IPS DF 19.7 (cell line): ENCODE measurements at regions not wholly inside any gene's neighbourhood (a gene's known extent, or its start where the extent isn't known, plus 50 kb on each side); places are given as distances from the start of the nearest gene placed in this dataset.

Experiments
- DNase-seq: peaks from one replicate; pipeline ENCODE4 v3.0.0-alpha.2; 2013; ENCODE audit warnings: low read depth, low spot score

DNA sequence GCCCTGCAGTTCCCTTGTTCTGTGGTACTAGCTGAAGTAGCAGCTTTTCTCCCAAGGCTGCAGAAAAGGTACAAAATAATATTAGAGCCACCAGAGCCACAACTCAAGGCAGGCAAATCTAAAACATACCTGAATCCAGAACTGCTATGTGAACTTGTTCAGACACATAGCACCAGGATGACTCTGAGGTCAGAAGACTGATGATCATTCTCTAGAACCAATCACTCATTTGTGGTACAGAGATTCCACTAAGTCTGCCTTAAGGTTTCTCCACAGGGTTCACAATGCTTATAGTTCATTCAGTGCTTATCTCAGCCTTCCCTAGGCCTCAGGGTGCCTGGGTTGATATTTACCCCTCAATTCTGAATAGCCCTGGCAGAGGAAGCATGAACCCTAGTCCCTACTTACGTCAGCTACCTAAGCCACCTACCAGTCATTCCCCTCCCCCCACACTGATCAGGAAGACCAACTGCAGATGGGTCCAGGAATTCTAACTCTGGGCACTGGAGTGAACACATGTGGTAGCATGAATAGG is 140.9 kb upstream of the MOCS1 start:
- no peak for DNase-seq

- DNase-seq, result no peak
Observed at GRCh38 chr6:40074306-40075055, 140.2 kb upstream of the MOCS1 start.

- no peak for DNase-seq
Observed at GRCh38 chr6:40066372-40066771, 132.1 kb upstream of the MOCS1 start.

DNA sequence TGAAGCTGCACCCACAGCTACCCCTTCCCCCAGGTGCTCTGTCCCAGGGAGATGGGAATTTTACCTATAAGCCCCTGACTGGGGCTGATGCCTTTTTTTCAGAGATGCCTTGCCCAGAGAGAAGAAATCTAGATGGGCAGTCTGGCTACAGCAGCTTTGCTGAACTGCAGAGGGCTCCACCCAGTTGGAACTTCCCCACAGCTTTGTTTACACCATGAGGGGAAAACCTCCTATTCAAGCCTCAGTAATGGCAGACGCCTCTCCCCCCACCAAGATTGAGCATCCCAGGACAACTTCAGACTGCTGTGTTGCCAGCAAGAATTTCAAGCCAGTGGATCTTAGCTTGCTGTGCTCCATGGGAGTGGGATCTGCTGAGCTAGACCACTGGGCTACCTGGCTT is 122.6 kb upstream of the MOCS1 start:
- no peak for DNase-seq

GRCh38 chr6:40054602-40055001 is 120.3 kb upstream of the MOCS1 start:
- DNase-seq, result no peak

GRCh38 chr6:40054186-40054585 is 119.9 kb upstream of the MOCS1 start:
- DNase-seq, result no peak

DNA sequence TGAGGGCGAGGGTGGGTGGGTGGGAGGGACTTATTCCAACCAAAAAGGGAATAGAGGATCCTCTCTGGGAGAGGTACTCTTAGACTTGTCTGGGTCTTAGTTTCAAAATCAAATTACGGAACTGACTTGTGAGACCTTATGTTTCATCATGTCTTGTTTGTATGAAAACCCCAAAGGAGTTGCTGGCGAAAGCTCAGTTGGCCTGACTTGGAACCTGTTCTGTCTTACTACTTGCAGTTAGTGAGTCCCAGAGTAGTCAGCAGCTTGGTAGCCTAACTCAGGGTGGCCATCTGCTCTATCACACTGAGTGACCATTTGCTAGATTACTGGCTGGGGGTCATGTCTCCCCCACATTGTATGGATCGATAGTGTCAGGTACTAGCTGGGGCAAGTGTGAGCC is 114.9 kb upstream of the MOCS1 start:
- no peak for DNase-seq

DNA sequence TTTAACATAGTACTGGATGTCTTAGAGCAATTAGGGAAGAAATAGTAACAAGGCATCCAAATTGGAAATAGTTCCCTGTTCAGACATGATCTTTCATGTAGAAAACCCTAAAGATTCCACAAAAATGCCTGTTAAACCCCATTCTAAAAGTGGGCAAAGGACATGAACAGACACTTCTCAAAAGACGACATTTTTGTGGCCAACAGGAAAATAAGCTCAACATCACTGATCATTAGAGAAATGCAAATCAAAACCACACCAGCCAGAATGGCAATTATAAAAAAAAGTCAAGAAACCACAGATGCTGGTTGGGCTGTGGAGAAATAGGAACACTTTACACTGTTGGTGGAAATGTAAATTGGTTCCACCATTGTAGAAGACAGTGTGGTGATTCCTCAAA is 109.9 kb upstream of the MOCS1 start:
- no peak for DNase-seq

DNA sequence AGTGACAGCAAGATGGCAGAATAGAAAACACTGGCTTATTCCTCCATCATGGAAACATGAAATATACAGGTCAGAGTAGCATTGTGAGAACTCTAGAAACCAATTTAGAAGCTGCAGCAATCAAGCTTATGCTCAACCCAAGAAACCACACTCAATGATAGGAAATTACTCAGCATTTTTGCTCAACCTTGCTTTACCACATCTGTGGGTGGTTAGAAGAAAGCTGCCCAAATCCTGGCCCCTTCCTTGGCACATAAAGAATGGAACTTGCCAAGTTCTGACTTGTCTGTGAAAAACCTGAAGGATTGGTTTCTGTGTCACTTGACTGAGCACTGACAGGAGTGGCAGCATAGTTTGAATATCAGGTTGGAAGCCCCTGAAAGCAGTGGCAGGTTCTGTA is 108.0 kb upstream of the MOCS1 start:
- no peak for DNase-seq

DNA sequence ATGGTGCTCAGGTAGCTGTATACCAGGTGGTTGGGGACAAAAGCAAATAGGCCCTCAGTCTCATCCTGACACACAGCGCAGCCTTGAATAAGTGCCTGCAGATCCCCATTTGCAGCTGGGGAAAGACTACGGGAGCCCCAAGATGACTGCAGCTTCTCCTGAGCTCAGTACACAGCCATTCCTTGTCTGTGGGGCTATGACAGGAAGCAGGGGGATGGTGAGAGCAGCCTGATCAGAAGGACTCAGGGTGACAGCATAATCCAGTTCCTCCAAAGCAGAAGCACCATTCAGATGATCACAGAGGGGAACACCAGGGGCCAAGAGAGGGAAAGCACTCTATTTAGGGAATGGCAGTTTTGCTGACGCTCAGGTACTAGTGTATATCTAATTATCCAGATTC is 104.8 kb upstream of the MOCS1 start:
- no peak for DNase-seq

- no peak for DNase-seq
Observed at GRCh38 chr6:40038626-40039025, 104.4 kb upstream of the MOCS1 start.

GRCh38 chr6:40037271-40037670 is 103.0 kb upstream of the MOCS1 start:
- no peak for DNase-seq

DNA sequence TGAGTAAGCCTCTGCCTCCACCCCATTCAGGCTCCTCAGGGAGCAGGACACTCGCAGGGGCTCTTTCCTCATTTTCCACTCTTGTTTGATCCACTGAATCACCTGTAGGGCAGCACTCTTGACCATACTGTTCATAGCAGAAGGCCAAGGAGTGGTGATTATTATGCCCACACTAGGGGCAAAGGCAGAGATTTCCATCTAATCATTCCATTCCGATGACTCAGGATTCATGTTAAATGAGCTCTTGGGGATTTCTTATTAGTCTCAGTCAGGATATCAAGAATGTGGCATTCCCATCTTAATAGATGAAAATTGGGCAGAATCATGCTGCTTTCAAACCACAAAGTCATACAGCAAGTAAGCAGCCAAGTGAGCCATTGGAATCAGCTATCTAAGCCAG is 101.9 kb upstream of the MOCS1 start:
- no peak for DNase-seq

DNA sequence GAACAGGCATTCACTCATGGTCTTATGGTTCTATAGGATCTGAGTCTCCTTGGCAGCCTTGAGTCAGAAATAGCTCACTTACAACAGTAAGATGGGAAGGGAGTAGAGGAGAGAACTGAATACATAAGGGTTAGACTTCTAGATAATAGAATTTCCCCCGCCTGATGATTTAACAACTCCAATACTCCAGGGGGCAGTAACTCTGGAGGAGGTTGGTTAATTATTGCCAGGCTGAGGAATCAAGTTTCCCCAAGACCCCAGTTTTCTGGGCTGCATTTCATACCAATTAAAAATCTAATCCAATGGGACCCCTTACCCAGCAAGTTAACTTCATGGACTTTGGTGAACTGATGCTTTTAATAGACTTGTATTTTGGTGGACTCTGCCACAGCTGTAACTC is 94.2 kb upstream of the MOCS1 start:
- DNase-seq, result no peak

GRCh38 chr6:40022867-40023266 is 88.6 kb upstream of the MOCS1 start:
- DNase-seq, result no peak

DNA sequence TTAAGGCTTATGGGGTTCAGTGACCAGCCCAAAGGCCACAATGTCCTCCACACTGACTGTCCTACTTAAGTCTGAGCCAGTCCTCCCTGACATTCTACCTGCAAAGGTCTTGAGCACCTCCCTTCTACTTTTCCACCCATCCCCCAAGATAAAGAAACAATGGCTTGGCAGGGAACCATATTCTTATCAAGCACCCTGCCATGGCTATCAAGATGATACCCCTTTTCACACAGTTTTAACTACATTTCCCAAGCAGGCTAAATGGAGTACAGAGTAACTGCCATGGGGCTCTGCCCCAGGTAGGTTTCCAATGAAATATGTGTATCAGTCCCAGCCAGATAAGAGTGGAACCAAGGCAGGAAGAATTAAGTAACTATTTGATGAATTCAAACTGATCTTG is 85.9 kb upstream of the MOCS1 start:
- DNase-seq, result no peak

GRCh38 chr6:40015530-40015929 is 81.3 kb upstream of the MOCS1 start:
- no peak for DNase-seq

DNA sequence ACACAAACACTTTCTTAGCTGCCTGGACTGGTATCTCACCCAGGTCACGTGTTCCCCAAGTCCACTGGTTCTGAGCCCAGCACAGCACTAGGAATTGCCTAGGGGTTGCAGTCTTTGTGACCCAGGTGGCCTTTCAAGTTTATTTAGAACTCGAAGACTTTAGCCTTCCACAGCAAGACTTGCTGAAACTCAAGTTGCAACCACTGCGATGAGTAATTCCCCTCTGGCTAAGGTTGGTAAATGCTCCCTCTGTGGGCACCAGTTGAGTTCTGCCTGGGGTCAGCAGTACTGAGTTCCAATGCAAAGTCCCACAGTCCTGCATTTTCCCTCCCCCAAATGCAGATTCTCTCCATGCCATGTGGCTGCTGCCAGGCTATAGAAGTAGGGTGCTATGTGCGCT is 77.6 kb upstream of the MOCS1 start:
- DNase-seq, result peak; percentile 12

GRCh38 chr6:40000964-40001515 is 66.8 kb upstream of the MOCS1 start:
- no peak for DNase-seq

DNA sequence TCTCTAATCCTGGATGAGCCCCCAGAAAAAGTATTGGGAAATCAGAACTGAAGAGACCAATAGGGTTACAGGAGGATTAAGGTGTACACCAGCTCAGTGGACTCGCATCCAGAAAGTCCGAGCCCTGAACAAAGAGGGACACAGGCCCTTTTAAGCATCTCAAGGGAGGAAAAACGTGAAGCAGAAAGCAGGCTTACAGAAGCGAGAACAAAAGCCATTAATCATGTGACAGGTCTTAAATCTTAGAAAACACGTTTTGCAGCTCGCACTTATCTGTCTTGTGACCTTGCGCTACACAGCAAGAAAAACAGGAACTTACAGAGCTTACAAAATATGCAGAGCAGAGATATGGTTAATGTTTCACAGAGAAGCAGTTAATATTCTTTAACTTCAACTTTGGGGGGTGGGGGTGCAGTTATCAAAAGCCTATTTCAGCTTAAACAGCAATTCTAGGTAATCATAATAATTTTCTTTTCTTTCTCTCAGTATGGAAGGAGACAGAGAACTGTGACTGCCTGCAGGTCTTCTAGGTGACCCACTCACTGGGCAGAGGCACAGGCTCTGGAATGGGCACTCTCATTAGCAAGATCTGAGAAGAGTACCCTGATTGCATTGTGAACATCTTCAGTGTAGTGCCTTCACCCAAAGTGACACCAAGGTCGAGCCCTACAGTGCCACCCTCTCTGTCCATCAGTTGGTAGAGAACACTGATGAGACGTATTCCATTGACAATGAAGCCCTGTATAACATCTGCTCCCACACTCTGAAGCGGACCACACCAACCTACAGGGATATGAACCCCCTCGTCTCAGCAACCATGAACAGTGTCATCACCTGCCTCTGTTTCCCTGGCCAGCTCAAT is 65.0 kb upstream of the MOCS1 start:
- DNase-seq, result no peak

- no peak for DNase-seq
Observed at GRCh38 chr6:39998126-39998525, 63.9 kb upstream of the MOCS1 start.

- DNase-seq, result no peak
Observed at GRCh38 chr6:39997101-39997635, 62.9 kb upstream of the MOCS1 start.
